WTC11 (cell line): ENCODE measurements at regions not wholly inside any gene's neighbourhood (a gene's known extent, or its start where the extent isn't known, plus 50 kb on each side); places are given as distances from the start of the nearest gene placed in this dataset.

Source experiments
- ATAC-seq: fragments of 200-7000 bp; cut with Tn5 transposase; 2 replicates; pipeline ENCODE4 v1.10.0; 2021; ENCODE audit warnings: mild to moderate bottlenecking, moderate library complexity
- CTCF ChIA-PET: fragments of 300-600 bp; sonication (Branson Sonifier 250); formaldehyde crosslinking; loops from one replicate; lab custom pipeline; 2021; ENCODE audit warnings: antibody characterized with exemption; lab: Charles Lee
- POLR2A ChIA-PET: fragments of 350-600 bp; sonication (Branson Sonifier 250); formaldehyde crosslinking; loops from one replicate; lab custom pipeline; 2021; ENCODE audit warnings: antibody characterized with exemption; lab: Charles Lee
- DNase-seq: peaks from one replicate; pipeline ENCODE4 v3.0.0; 2021; ENCODE audit warnings: low spot score
- H3K27ac Mint-ChIP-seq: 2 replicates; pipeline ENCODE4 v1.8.0; 2021; ENCODE audit warnings: mixed read lengths
- H3K27me3 Mint-ChIP-seq: 2 replicates; pipeline ENCODE4 v1.8.0; 2021; ENCODE audit warnings: low read depth, mild to moderate bottlenecking, moderate library complexity, mixed read lengths
- H3K36me3 Mint-ChIP-seq: 2 replicates; pipeline ENCODE4 v1.8.0; 2021; ENCODE audit warnings: mixed read lengths
- H3K4me1 Mint-ChIP-seq: 2 replicates; pipeline ENCODE4 v1.8.0; 2022; ENCODE audit warnings: mixed read lengths
- H3K4me3 Mint-ChIP-seq: 2 replicates; pipeline ENCODE4 v1.8.0; 2021; ENCODE audit warnings: mild to moderate bottlenecking, moderate library complexity, mixed read lengths
- H3K9me3 Mint-ChIP-seq: 2 replicates; pipeline ENCODE4 v1.8.0; 2021; ENCODE audit warnings: mixed read lengths
- AFF4 ChIP-seq: sonication (generic); formaldehyde crosslinking; IDR thresholded peaks from 2 replicates; pipeline ENCODE4 v1.8.1; 2023; ENCODE audit warnings: mild to moderate bottlenecking, missing genetic modification reagents, borderline replicate concordance
- FOXK1 ChIP-seq: sonication (generic); formaldehyde crosslinking; IDR thresholded peaks from 2 replicates; pipeline ENCODE4 v1.8.0; 2022; ENCODE audit warnings: mild to moderate bottlenecking, moderate library complexity, missing genetic modification reagents
- OVOL2 ChIP-seq: fragments of 250-450 bp; sonication (Bioruptor Pico); IDR thresholded peaks from 2 replicates; pipeline ENCODE4 v1.9.0; 2021; ENCODE audit warnings: mild to moderate bottlenecking, borderline replicate concordance
- PREB ChIP-seq: sonication (generic); formaldehyde crosslinking; IDR thresholded peaks from 2 replicates; pipeline ENCODE4 v1.8.1; 2022; ENCODE audit warnings: mild to moderate bottlenecking, missing genetic modification reagents, moderate library complexity, borderline replicate concordance
- SOX15 ChIP-seq: fragments of 250-450 bp; sonication (Bioruptor Pico); IDR thresholded peaks from 2 replicates; pipeline ENCODE4 v1.9.0; 2021; ENCODE audit warnings: mild to moderate bottlenecking
- TCF7 ChIP-seq: sonication (generic); formaldehyde crosslinking; IDR thresholded peaks from 2 replicates; pipeline ENCODE4 v1.8.0; 2022; ENCODE audit warnings: mild to moderate bottlenecking, low read depth, missing genetic modification reagents, moderate library complexity
- USF1 ChIP-seq: sonication (generic); formaldehyde crosslinking; IDR thresholded peaks from 2 replicates; pipeline ENCODE4 v1.8.0; 2022; ENCODE audit warnings: mild to moderate bottlenecking, missing genetic modification reagents
- ZNF423 ChIP-seq: fragments of 250-450 bp; sonication (Bioruptor Pico); IDR thresholded peaks from 2 replicates; pipeline ENCODE4 v2.1.2; 2022; ENCODE audit warnings: mild to moderate bottlenecking, moderate library complexity
- TF ChIP-seq, protein P1 (sequence below): sonication (generic); formaldehyde crosslinking; IDR thresholded peaks from 2 replicates; pipeline ENCODE4 v1.8.1; 2022; ENCODE audit warnings: low read depth, mild to moderate bottlenecking, moderate library complexity, missing genetic modification reagents, borderline replicate concordance
- TF ChIP-seq, protein P2 (sequence below): sonication (generic); formaldehyde crosslinking; IDR thresholded peaks from 2 replicates; pipeline ENCODE4 v1.8.1; 2023; ENCODE audit warnings: mild to moderate bottlenecking, moderate library complexity, missing genetic modification reagents
- TF ChIP-seq, protein P3 (sequence below): fragments of 250-450 bp; sonication (Bioruptor Pico); IDR thresholded peaks from 2 replicates; pipeline ENCODE4 v1.9.0; 2021; ENCODE audit warnings: mild to moderate bottlenecking

GRCh38 chr2:8219631-8220355, 462.1 kb upstream of the ID2 start:
- ATAC-seq (no peak), DNase-seq (no peak)
- no peak overlapping the region for H3K27ac Mint-ChIP-seq
- CTCF ChIA-PET = no interaction called here
- TF ChIP-seq, protein P1, sequence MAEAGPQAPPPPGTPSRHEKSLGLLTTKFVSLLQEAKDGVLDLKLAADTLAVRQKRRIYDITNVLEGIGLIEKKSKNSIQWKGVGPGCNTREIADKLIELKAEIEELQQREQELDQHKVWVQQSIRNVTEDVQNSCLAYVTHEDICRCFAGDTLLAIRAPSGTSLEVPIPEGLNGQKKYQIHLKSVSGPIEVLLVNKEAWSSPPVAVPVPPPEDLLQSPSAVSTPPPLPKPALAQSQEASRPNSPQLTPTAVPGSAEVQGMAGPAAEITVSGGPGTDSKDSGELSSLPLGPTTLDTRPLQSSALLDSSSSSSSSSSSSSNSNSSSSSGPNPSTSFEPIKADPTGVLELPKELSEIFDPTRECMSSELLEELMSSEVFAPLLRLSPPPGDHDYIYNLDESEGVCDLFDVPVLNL = no peak
- TF ChIP-seq TCF7 (CRISPR knock-in tag) (no peak), AFF4 (no peak), USF1 (CRISPR knock-in tag) (no peak), SOX15 (CRISPR knock-in tag) (no peak), OVOL2 (CRISPR knock-in tag) (no peak), PREB (CRISPR knock-in tag) (no peak)
- TF ChIP-seq, protein P2, sequence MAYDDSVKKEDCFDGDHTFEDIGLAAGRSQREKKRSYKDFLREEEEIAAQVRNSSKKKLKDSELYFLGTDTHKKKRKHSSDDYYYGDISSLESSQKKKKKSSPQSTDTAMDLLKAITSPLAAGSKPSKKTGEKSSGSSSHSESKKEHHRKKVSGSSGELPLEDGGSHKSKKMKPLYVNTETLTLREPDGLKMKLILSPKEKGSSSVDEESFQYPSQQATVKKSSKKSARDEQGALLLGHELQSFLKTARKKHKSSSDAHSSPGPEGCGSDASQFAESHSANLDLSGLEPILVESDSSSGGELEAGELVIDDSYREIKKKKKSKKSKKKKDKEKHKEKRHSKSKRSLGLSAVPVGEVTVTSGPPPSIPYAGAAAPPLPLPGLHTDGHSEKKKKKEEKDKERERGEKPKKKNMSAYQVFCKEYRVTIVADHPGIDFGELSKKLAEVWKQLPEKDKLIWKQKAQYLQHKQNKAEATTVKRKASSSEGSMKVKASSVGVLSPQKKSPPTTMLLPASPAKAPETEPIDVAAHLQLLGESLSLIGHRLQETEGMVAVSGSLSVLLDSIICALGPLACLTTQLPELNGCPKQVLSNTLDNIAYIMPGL (CRISPR knock-in tag) = no peak
- TF ChIP-seq, protein P3, sequence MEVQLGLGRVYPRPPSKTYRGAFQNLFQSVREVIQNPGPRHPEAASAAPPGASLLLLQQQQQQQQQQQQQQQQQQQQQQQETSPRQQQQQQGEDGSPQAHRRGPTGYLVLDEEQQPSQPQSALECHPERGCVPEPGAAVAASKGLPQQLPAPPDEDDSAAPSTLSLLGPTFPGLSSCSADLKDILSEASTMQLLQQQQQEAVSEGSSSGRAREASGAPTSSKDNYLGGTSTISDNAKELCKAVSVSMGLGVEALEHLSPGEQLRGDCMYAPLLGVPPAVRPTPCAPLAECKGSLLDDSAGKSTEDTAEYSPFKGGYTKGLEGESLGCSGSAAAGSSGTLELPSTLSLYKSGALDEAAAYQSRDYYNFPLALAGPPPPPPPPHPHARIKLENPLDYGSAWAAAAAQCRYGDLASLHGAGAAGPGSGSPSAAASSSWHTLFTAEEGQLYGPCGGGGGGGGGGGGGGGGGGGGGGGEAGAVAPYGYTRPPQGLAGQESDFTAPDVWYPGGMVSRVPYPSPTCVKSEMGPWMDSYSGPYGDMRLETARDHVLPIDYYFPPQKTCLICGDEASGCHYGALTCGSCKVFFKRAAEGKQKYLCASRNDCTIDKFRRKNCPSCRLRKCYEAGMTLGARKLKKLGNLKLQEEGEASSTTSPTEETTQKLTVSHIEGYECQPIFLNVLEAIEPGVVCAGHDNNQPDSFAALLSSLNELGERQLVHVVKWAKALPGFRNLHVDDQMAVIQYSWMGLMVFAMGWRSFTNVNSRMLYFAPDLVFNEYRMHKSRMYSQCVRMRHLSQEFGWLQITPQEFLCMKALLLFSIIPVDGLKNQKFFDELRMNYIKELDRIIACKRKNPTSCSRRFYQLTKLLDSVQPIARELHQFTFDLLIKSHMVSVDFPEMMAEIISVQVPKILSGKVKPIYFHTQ (CRISPR knock-in tag) = no peak
- no peaks in the 10 kb centered on the region for H3K36me3 Mint-ChIP-seq
- peaks cover 2% of the 10 kb centered on the region for H3K27me3 Mint-ChIP-seq
- no peaks in the 10 kb centered on the region; the same call in 1 of the 2 replicates for H3K9me3 Mint-ChIP-seq
- peaks cover 47% of the 10 kb centered on the region for H3K4me1 Mint-ChIP-seq
- POLR2A ChIA-PET = no interaction called here
- H3K4me3 Mint-ChIP-seq = no peak overlapping the region

GRCh38 chr2:8222979-8223694, 458.7 kb upstream of the ID2 start:
- ChIA-PET POLR2A (no interaction called here), CTCF (no interaction called here)
- peaks cover 33% of the 10 kb centered on the region for H3K4me1 Mint-ChIP-seq
- peaks cover 2% of the 10 kb centered on the region; the same call in 1 of the 2 replicates for H3K27me3 Mint-ChIP-seq
- H3K9me3 Mint-ChIP-seq = no peaks in the 10 kb centered on the region; the same call in 1 of the 2 replicates
- DNase-seq (no peak), ATAC-seq (no peak)
- TF ChIP-seq ZNF423 = peak; percentile 73; the same call in 1 of the 2 replicates
- TF ChIP-seq FOXK1 (CRISPR knock-in tag) = no peak
- H3K4me3 Mint-ChIP-seq = no peak overlapping the region
- no peak overlapping the region for H3K27ac Mint-ChIP-seq
- H3K36me3 Mint-ChIP-seq = no peaks in the 10 kb centered on the region
